ENCODE measurements at regions not wholly inside any gene's neighbourhood (a gene's known extent, or its start where the extent isn't known, plus 50 kb on each side); places are given as distances from the start of the nearest gene placed in this dataset.
A peak's percentile ranks its signal among the peaks of the same experiment; 100 is the strongest.

- Histone ChIP-seq H3K27me3 (ENCODE audit: insufficient read depth, poor library complexity, severe bottlenecking) (no peaks in the 10 kb centered on the region), H3K4me3 (replicated peaks; ENCODE audit: insufficient read depth, low read length) (no peak overlapping the region), H3K27ac (replicated peaks) (no peak overlapping the region)
- TF ChIP-seq POLR2AphosphoS5 (IDR thresholded peaks at IDR 0.05; ENCODE audit: low read depth) (no peak), SPI1 (IDR thresholded peaks at IDR 0.05; ENCODE audit: borderline replicate concordance, low read depth) (no peak), GABPA (IDR thresholded peaks at IDR 0.05; ENCODE audit: low read depth) (no peak)
- TF ChIP-seq, protein P1, sequence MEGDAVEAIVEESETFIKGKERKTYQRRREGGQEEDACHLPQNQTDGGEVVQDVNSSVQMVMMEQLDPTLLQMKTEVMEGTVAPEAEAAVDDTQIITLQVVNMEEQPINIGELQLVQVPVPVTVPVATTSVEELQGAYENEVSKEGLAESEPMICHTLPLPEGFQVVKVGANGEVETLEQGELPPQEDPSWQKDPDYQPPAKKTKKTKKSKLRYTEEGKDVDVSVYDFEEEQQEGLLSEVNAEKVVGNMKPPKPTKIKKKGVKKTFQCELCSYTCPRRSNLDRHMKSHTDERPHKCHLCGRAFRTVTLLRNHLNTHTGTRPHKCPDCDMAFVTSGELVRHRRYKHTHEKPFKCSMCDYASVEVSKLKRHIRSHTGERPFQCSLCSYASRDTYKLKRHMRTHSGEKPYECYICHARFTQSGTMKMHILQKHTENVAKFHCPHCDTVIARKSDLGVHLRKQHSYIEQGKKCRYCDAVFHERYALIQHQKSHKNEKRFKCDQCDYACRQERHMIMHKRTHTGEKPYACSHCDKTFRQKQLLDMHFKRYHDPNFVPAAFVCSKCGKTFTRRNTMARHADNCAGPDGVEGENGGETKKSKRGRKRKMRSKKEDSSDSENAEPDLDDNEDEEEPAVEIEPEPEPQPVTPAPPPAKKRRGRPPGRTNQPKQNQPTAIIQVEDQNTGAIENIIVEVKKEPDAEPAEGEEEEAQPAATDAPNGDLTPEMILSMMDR (IDR thresholded peaks at IDR 0.05; ENCODE audit: insufficient read depth, low read length) = no peak
- TF ChIP-seq, protein P2, sequence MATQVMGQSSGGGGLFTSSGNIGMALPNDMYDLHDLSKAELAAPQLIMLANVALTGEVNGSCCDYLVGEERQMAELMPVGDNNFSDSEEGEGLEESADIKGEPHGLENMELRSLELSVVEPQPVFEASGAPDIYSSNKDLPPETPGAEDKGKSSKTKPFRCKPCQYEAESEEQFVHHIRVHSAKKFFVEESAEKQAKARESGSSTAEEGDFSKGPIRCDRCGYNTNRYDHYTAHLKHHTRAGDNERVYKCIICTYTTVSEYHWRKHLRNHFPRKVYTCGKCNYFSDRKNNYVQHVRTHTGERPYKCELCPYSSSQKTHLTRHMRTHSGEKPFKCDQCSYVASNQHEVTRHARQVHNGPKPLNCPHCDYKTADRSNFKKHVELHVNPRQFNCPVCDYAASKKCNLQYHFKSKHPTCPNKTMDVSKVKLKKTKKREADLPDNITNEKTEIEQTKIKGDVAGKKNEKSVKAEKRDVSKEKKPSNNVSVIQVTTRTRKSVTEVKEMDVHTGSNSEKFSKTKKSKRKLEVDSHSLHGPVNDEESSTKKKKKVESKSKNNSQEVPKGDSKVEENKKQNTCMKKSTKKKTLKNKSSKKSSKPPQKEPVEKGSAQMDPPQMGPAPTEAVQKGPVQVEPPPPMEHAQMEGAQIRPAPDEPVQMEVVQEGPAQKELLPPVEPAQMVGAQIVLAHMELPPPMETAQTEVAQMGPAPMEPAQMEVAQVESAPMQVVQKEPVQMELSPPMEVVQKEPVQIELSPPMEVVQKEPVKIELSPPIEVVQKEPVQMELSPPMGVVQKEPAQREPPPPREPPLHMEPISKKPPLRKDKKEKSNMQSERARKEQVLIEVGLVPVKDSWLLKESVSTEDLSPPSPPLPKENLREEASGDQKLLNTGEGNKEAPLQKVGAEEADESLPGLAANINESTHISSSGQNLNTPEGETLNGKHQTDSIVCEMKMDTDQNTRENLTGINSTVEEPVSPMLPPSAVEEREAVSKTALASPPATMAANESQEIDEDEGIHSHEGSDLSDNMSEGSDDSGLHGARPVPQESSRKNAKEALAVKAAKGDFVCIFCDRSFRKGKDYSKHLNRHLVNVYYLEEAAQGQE (IDR thresholded peaks at IDR 0.05; ENCODE audit: insufficient replicate concordance, low read depth) = no peak
- DNase-seq (ENCODE audit: low read depth in 1 of 2, low spot score in 1 of 2) = no peak
These were observed 81.1 kb upstream of the TLK1 start for GRCh38 chr2:171241771-171242170.

DNA sequence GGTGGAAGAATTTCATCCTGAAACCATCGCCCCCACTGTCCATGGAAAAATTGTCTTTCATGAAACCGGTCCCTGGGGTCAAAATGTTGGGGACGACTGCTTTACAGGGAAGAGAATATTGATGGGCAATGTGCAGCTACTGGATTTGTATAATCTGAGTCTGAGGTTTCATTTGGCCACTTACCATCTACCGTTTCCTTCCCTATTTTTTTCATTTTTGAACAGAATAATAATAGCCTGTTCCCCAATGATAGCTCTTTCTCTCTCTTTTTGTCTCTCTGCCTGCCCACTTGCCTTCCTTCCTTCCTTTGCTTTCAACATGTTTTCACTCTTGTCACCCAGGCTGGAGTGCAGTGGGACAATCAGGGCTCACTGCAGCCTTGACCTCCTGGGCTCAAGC, 78.3 kb upstream of the TLK1 start:
- TF ChIP-seq POLR2AphosphoS5 (IDR thresholded peaks at IDR 0.05; ENCODE audit: low read depth) = no peak
- TF ChIP-seq SPI1 (IDR thresholded peaks at IDR 0.05; ENCODE audit: borderline replicate concordance, low read depth) = no peak
- no peak for TF ChIP-seq GABPA (IDR thresholded peaks at IDR 0.05; ENCODE audit: low read depth)
- TF ChIP-seq, protein P2 (IDR thresholded peaks at IDR 0.05; ENCODE audit: insufficient replicate concordance, low read depth) = no peak
- TF ChIP-seq, protein P1 (IDR thresholded peaks at IDR 0.05; ENCODE audit: insufficient read depth, low read length) = no peak
- Histone ChIP-seq H3K27ac (replicated peaks) (peak overlapping the region; percentile 69; the same call in 1 of the 2 replicates), H3K27me3 (ENCODE audit: insufficient read depth, poor library complexity, severe bottlenecking) (no peaks in the 10 kb centered on the region), H3K4me3 (replicated peaks; ENCODE audit: insufficient read depth, low read length) (no peak overlapping the region)
- no peak for DNase-seq (ENCODE audit: low read depth in 1 of 2, low spot score in 1 of 2)

GRCh38 chr2:171237751-171238505, 77.2 kb upstream of the TLK1 start:
- H3K27ac ChIP-seq (replicated peaks) = peak overlapping the region; percentile 69
- peak; percentile 56 to 84 for DNase-seq (ENCODE audit: low read depth in 1 of 2, low spot score in 1 of 2)
- H3K27me3 ChIP-seq (ENCODE audit: insufficient read depth, poor library complexity, severe bottlenecking) = no peaks in the 10 kb centered on the region
- no peak overlapping the region for H3K4me3 ChIP-seq (replicated peaks; ENCODE audit: insufficient read depth, low read length)
- TF ChIP-seq POLR2AphosphoS5 (IDR thresholded peaks at IDR 0.05; ENCODE audit: low read depth) (no peak), GABPA (IDR thresholded peaks at IDR 0.05; ENCODE audit: low read depth) (0 out of 2 replicates have a peak, but pooled peaks have one; percentile 22), SPI1 (IDR thresholded peaks at IDR 0.05; ENCODE audit: borderline replicate concordance, low read depth) (peak; percentile 91)
- TF ChIP-seq, protein P1 (IDR thresholded peaks at IDR 0.05; ENCODE audit: insufficient read depth, low read length) = no peak
- TF ChIP-seq, protein P2 (IDR thresholded peaks at IDR 0.05; ENCODE audit: insufficient replicate concordance, low read depth) = peak; percentile 22

All from HL-60 (cell line).